ENCODE measurements at regions not wholly inside any gene's neighbourhood (a gene's known extent, or its start where the extent isn't known, plus 50 kb on each side); places are given as distances from the start of the nearest gene placed in this dataset.

DNA sequence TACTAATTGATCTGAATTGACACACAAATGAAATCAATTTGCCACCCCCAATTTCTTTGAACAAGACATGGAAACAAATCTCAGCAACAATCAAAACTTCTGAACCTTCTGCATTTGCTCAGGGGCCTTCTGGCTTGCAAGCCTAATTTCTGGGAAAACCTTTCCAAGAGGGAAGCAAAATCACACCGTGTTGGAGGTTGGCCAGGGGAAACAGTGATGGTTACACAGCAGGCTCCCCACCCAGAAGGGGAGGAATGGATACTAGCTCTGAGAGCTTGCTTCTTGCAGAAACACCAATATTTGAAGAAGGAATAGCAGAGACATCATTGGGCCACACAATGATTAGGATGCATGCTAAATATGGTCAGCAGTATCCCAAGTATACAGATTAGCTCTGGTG, 488.6 kb upstream of the TRPC7 start (continued):
- no peak for TF ChIP-seq JUND (IDR thresholded peaks at IDR 0.05; ENCODE audit: low read length)
- TF ChIP-seq, protein P1, sequence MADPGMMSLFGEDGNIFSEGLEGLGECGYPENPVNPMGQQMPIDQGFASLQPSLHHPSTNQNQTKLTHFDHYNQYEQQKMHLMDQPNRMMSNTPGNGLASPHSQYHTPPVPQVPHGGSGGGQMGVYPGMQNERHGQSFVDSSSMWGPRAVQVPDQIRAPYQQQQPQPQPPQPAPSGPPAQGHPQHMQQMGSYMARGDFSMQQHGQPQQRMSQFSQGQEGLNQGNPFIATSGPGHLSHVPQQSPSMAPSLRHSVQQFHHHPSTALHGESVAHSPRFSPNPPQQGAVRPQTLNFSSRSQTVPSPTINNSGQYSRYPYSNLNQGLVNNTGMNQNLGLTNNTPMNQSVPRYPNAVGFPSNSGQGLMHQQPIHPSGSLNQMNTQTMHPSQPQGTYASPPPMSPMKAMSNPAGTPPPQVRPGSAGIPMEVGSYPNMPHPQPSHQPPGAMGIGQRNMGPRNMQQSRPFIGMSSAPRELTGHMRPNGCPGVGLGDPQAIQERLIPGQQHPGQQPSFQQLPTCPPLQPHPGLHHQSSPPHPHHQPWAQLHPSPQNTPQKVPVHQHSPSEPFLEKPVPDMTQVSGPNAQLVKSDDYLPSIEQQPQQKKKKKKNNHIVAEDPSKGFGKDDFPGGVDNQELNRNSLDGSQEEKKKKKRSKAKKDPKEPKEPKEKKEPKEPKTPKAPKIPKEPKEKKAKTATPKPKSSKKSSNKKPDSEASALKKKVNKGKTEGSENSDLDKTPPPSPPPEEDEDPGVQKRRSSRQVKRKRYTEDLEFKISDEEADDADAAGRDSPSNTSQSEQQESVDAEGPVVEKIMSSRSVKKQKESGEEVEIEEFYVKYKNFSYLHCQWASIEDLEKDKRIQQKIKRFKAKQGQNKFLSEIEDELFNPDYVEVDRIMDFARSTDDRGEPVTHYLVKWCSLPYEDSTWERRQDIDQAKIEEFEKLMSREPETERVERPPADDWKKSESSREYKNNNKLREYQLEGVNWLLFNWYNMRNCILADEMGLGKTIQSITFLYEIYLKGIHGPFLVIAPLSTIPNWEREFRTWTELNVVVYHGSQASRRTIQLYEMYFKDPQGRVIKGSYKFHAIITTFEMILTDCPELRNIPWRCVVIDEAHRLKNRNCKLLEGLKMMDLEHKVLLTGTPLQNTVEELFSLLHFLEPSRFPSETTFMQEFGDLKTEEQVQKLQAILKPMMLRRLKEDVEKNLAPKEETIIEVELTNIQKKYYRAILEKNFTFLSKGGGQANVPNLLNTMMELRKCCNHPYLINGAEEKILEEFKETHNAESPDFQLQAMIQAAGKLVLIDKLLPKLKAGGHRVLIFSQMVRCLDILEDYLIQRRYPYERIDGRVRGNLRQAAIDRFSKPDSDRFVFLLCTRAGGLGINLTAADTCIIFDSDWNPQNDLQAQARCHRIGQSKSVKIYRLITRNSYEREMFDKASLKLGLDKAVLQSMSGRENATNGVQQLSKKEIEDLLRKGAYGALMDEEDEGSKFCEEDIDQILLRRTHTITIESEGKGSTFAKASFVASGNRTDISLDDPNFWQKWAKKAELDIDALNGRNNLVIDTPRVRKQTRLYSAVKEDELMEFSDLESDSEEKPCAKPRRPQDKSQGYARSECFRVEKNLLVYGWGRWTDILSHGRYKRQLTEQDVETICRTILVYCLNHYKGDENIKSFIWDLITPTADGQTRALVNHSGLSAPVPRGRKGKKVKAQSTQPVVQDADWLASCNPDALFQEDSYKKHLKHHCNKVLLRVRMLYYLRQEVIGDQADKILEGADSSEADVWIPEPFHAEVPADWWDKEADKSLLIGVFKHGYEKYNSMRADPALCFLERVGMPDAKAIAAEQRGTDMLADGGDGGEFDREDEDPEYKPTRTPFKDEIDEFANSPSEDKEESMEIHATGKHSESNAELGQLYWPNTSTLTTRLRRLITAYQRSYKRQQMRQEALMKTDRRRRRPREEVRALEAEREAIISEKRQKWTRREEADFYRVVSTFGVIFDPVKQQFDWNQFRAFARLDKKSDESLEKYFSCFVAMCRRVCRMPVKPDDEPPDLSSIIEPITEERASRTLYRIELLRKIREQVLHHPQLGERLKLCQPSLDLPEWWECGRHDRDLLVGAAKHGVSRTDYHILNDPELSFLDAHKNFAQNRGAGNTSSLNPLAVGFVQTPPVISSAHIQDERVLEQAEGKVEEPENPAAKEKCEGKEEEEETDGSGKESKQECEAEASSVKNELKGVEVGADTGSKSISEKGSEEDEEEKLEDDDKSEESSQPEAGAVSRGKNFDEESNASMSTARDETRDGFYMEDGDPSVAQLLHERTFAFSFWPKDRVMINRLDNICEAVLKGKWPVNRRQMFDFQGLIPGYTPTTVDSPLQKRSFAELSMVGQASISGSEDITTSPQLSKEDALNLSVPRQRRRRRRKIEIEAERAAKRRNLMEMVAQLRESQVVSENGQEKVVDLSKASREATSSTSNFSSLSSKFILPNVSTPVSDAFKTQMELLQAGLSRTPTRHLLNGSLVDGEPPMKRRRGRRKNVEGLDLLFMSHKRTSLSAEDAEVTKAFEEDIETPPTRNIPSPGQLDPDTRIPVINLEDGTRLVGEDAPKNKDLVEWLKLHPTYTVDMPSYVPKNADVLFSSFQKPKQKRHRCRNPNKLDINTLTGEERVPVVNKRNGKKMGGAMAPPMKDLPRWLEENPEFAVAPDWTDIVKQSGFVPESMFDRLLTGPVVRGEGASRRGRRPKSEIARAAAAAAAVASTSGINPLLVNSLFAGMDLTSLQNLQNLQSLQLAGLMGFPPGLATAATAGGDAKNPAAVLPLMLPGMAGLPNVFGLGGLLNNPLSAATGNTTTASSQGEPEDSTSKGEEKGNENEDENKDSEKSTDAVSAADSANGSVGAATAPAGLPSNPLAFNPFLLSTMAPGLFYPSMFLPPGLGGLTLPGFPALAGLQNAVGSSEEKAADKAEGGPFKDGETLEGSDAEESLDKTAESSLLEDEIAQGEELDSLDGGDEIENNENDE (IDR thresholded peaks at IDR 0.05; ENCODE audit: insufficient replicate concordance, low read length), result no peak

Measured in H1 (cell line).